ENCODE measurements at regions not wholly inside any gene's neighbourhood (a gene's known extent, or its start where the extent isn't known, plus 50 kb on each side); places are given as distances from the start of the nearest gene placed in this dataset.

DNA sequence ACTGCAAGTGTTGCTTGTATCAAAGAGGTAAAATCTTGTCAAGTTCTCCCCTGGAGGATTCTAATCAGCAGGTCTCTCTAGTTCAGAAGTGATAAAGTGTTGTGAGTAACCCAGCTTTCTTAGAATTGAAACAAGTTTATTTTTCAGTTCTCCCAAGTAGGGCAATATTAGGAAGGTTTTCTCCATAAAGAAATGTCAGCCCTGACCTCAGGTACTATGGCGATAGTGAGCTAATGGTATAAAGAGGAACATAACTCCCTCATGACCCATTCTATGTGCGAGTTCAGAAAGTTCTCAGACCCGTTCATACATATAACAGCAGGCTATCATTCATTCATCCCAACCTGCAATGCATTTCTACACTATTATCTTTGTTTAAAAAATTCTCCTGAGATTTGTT lies 421.1 kb upstream of the SETBP1 start:
- 88 to 89% methylated on average over 3 of the region's 3 CpGs for WGBS, 2 donors
- intact Hi-C loops (cut with DNase I; ENCODE audit: low total_unique reads): no loop called here
- no peak overlapping the region for H3K4me3 ChIP-seq (ENCODE audit: low read depth, poor library complexity, severe bottlenecking)
- TF ChIP-seq, protein P1, sequence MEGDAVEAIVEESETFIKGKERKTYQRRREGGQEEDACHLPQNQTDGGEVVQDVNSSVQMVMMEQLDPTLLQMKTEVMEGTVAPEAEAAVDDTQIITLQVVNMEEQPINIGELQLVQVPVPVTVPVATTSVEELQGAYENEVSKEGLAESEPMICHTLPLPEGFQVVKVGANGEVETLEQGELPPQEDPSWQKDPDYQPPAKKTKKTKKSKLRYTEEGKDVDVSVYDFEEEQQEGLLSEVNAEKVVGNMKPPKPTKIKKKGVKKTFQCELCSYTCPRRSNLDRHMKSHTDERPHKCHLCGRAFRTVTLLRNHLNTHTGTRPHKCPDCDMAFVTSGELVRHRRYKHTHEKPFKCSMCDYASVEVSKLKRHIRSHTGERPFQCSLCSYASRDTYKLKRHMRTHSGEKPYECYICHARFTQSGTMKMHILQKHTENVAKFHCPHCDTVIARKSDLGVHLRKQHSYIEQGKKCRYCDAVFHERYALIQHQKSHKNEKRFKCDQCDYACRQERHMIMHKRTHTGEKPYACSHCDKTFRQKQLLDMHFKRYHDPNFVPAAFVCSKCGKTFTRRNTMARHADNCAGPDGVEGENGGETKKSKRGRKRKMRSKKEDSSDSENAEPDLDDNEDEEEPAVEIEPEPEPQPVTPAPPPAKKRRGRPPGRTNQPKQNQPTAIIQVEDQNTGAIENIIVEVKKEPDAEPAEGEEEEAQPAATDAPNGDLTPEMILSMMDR (IDR thresholded peaks at IDR 0.05): no peak
- no peak for TF ChIP-seq POLR2A (IDR thresholded peaks at IDR 0.05)
- DNase-seq (ENCODE audit: low spot score in 2 of 2): no peak

DNA sequence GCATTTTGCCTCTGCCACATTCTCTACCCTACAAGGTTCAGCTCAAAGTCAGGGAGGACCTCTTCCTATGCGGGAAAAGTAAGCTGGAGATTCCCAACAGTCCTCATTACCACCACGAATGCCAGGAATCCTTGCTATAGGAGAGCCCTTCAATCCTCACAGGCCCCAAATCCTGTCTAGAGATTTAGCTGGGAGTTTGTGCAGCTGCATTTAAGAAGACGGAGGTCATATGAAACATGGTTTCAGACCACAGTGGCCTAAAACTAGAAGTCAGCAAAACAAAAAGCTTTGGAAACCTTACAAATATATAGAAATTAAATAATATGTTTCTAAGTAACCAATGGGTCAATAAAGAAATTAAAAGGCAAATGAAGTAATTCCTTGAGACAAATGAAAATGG lies 415.3 kb upstream of the SETBP1 start:
- WGBS, 2 donors: 93 to 96% methylated on average over 3 of the region's 3 CpGs
- no peak overlapping the region for H3K4me3 ChIP-seq (ENCODE audit: low read depth, poor library complexity, severe bottlenecking)
- no peak for DNase-seq (ENCODE audit: low spot score in 2 of 2)
- intact Hi-C loops (cut with DNase I; ENCODE audit: low total_unique reads): no loop called here
- TF ChIP-seq, protein P1 (IDR thresholded peaks at IDR 0.05): no peak
- no peak for TF ChIP-seq POLR2A (IDR thresholded peaks at IDR 0.05)

DNA sequence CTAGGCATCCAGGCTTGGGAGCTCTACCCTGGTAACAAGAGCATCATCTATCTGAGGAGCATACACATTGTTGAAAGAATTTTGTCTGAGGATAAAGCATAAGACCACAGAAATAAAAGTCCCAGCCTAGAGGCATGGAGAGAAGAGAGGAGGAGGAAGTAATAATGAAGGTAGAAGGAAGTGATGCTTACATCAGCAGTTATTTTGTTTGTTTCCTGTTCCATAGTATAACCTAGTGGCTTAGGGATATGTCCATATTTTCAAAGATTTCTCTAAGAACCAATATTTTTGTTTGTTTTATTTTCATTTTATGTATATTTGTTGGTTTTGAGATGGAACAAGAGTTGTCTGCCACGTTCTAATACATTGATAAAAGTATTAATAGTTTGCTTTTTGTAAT lies 407.4 kb upstream of the SETBP1 start:
- TF ChIP-seq, protein P1 (IDR thresholded peaks at IDR 0.05): no peak
- TF ChIP-seq POLR2A (IDR thresholded peaks at IDR 0.05): no peak
- H3K4me3 ChIP-seq (ENCODE audit: low read depth, poor library complexity, severe bottlenecking): no peak overlapping the region
- DNase-seq (ENCODE audit: low spot score in 2 of 2): no peak
- intact Hi-C loops (cut with DNase I; ENCODE audit: low total_unique reads): no loop called here
- WGBS, 2 donors: 77 to 81% methylated on average over 1 of the region's 1 CpG

DNA sequence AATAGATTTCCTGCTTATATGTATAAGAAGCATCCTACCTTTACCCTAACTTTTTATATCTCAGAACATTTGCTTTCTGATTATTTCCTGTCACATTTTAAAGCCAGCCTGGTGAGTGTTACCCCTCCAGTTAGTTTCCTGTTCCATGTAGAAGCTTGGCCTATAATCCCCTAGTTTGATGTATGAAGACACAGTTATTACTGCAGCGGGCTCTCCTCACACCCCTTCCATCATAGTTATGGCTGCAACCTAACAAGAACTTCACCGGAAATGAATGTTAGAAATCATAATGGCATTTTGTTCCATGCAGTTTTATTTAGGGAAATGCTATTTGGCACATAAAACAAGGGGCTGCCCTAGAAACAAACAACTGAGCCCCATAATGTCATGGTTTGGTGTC lies 400.2 kb upstream of the SETBP1 start:
- H3K4me3 ChIP-seq (ENCODE audit: low read depth, poor library complexity, severe bottlenecking): no peak overlapping the region
- no peak for DNase-seq (ENCODE audit: low spot score in 2 of 2)
- TF ChIP-seq POLR2A (IDR thresholded peaks at IDR 0.05): no peak
- TF ChIP-seq, protein P1 (IDR thresholded peaks at IDR 0.05): no peak
- intact Hi-C loops (cut with DNase I; ENCODE audit: low total_unique reads): no loop called here
- WGBS, 2 donors: 78 to 85% methylated on average over 2 of the region's 2 CpGs

DNA sequence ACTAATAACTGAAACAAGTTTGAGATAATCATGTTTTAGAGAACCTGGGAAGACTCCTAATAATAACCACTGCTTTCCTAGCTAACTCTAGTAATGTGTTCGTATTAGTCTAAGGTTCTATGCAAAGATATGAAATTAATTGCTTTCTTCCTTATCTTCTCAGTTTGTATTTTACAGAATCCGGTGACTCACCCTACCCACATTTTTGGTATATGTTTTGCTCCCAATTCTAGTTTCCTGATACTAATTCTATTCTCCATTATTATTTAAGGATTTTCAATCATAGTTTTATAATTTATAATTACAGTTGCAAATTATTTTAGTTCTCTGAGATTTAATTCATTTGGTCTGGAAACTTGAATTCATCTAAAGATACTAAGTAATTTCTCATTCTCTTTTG lies 394.6 kb upstream of the SETBP1 start:
- TF ChIP-seq, protein P1 (IDR thresholded peaks at IDR 0.05): no peak
- no peak for TF ChIP-seq POLR2A (IDR thresholded peaks at IDR 0.05)
- no peak overlapping the region for H3K4me3 ChIP-seq (ENCODE audit: low read depth, poor library complexity, severe bottlenecking)
- 92 to 96% methylated on average over 2 of the region's 2 CpGs for WGBS, 2 donors
- intact Hi-C loops (cut with DNase I; ENCODE audit: low total_unique reads): no loop called here
- DNase-seq (ENCODE audit: low spot score in 2 of 2): no peak

DNA sequence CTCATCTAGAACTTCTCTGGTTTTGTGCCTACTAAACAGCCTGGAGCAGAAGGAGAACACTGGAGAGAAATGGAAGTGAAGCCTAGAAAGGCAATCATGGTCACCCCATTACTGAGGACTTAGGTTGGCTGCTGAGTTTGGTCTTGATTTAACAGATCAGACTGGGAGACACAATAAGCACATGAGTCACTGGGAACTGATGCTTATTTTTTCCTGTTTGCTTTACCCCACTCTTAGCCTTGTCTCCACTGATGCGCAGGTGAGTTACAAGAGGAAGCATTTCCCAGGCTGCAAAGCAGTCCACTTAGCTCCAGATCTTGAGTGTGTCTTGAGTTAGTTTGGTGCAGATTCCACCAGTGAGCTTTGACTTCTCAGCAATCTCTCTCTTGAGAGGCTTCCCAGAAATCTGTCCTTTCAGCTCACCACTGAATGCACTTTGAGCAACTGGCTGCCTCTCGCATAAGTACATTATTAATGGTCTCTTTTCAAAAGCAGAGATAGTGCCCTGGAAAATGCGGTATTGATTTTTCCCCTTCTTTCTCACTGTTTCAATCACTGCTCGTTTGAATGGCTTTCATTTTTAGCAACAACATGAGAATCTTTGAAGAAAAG lies 390.2 kb upstream of the SETBP1 start:
- intact Hi-C loops (cut with DNase I; ENCODE audit: low total_unique reads): no loop called here
- DNase-seq (ENCODE audit: low spot score in 2 of 2): no peak
- TF ChIP-seq, protein P1 (IDR thresholded peaks at IDR 0.05): no peak
- no peak for TF ChIP-seq POLR2A (IDR thresholded peaks at IDR 0.05)
- 89 to 90% methylated on average over 4 of the region's 4 CpGs for WGBS, 2 donors
- H3K4me3 ChIP-seq (ENCODE audit: low read depth, poor library complexity, severe bottlenecking): no peak overlapping the region
